Endothelial cell of umbilical vein (primary cell): ENCODE measurements at regions not wholly inside any gene's neighbourhood (a gene's known extent, or its start where the extent isn't known, plus 50 kb on each side); places are given as distances from the start of the nearest gene placed in this dataset.

ENCODE experiments used
- BruUV-seq: library from RNA; stranded (reverse); fragments of 400-500 nt; replicated peaks from 2 replicates; lab custom pipeline; 2021; lab: Mats Ljungman, UMichigan
- CTCF ChIA-PET: fragments of 300-600, 350-600 bp; sonication (Branson Sonifier 250); formaldehyde crosslinking; loops from one replicate; lab custom pipeline; 2021; ENCODE audit warnings: antibody characterized with exemption, inconsistent platforms; lab: Charles Lee
- POLR2A ChIA-PET: fragments of 300-600, 350-600 bp; sonication (Branson Sonifier 250); formaldehyde crosslinking; loops from one replicate; lab custom pipeline; 2021; ENCODE audit warnings: antibody characterized with exemption, inconsistent platforms; lab: Charles Lee
- DNase-seq: peaks from one replicate; pipeline ENCODE4 v3.0.0-alpha.2; 2011; ENCODE audit warnings: low read depth, low spot score
- FAIRE-seq: peaks from 2 replicates; lab custom pipeline; 2011; peaks lifted over from hg19 to GRCh38; lab: Jason Lieb, UNC
- H2AFZ ChIP-seq: 2 replicates; pipeline ENCODE4 v1.6.0; 2012; ENCODE audit warnings: low read depth, low read length, control low read depth, inconsistent platforms
- H3K27ac ChIP-seq: 2 replicates; pipeline ENCODE4 v1.5.1; 2011; ENCODE audit warnings: low read depth, mild to moderate bottlenecking, control low read depth, low read length, moderate library complexity; ENCODE audit not compliant: insufficient read depth
- H3K27me3 ChIP-seq, 2 experiments: 2 replicates each; pipeline versions ENCODE4 v1.6.0 to v1.6.1; 2011; ENCODE audit warnings: low read length in 2 of 2, mixed read lengths in 1 of 2; ENCODE audit not compliant: control insufficient read depth in 2 of 2, insufficient read depth in 2 of 2
- H3K36me3 ChIP-seq, 2 experiments: 2 replicates in 1 of 2; 3 replicates in 1 of 2; pipeline ENCODE4 v1.5.1; 2011; ENCODE audit warnings: low read length in 2 of 2, mild to moderate bottlenecking in 1 of 2, moderate library complexity in 1 of 2; ENCODE audit not compliant: control insufficient read depth in 2 of 2, insufficient read depth in 2 of 2; ENCODE audit errors: extremely low read depth in 1 of 2
- H3K4me1 ChIP-seq: 3 replicates; pipeline ENCODE4 v1.5.1; 2011; ENCODE audit warnings: mild to moderate bottlenecking, low read length; ENCODE audit not compliant: control insufficient read depth, insufficient read depth; ENCODE audit errors: extremely low read depth
- H3K4me2 ChIP-seq: 2 replicates; pipeline ENCODE4 v1.6.1; 2011; ENCODE audit warnings: low read length, control low read depth, mixed read lengths; ENCODE audit not compliant: insufficient read depth
- H3K4me3 ChIP-seq, 3 experiments: fragments of 200-600 bp in 1 of 3; sonication (generic), shearing (Covaris generic) in 1 of 3; replicated peaks in 1 of 3; 2 replicates each; pipeline ENCODE4 v1.5.1; 2011 to 2016; ENCODE audit warnings: control low read depth in 3 of 3, low read length in 3 of 3, mild to moderate bottlenecking in 2 of 3, inconsistent platforms in 1 of 3, low read depth in 1 of 3, moderate library complexity in 1 of 3; ENCODE audit not compliant: insufficient read depth in 1 of 3
- H3K79me2 ChIP-seq: 2 replicates; pipeline ENCODE4 v1.6.0; 2012; ENCODE audit warnings: low read length, inconsistent platforms; ENCODE audit not compliant: control insufficient read depth, insufficient read depth
- H3K9ac ChIP-seq: replicated peaks from 2 replicates; pipeline ENCODE3; 2011; ENCODE audit warnings: low read length, control low read depth; ENCODE audit not compliant: insufficient read depth; ENCODE audit errors: extremely low read depth
- H3K9me1 ChIP-seq: replicated peaks from 3 replicates; pipeline ENCODE4 v1.6.0; 2011; ENCODE audit warnings: mild to moderate bottlenecking, low read length; ENCODE audit not compliant: control insufficient read depth, insufficient read depth; ENCODE audit errors: extremely low read depth
- H3K9me3 ChIP-seq: replicated peaks from 2 replicates; pipeline ENCODE4 v1.5.1; 2012; ENCODE audit warnings: low read length, inconsistent platforms; ENCODE audit not compliant: control insufficient read depth, insufficient read depth
- H4K20me1 ChIP-seq: replicated peaks from 2 replicates; pipeline ENCODE3; 2011; ENCODE audit warnings: mild to moderate bottlenecking, low read length; ENCODE audit not compliant: control insufficient read depth, insufficient read depth; ENCODE audit errors: extremely low read depth
- CTCF ChIP-seq, 2 donors: IDR thresholded peaks; 1 replicate in 1 of 2; 2 replicates in 1 of 2; pipeline ENCODE4 v1.5.1; 2011; ENCODE audit warnings: low read length in 2 of 2, mild to moderate bottlenecking in 2 of 2, moderate library complexity in 2 of 2, control low read depth in 1 of 2, inconsistent platforms in 1 of 2, low read depth in 1 of 2; ENCODE audit not compliant: insufficient read depth in 1 of 2; ENCODE audit errors: extremely low read depth in 1 of 2
- EZH2 ChIP-seq: IDR thresholded peaks from 2 replicates; pipeline ENCODE4 v1.6.1; 2012; ENCODE audit warnings: borderline replicate concordance, low read depth, mild to moderate bottlenecking, moderate library complexity, low read length, inconsistent platforms; ENCODE audit not compliant: severe bottlenecking
- FOS ChIP-seq: IDR thresholded peaks from 2 replicates; pipeline ENCODE4 v1.6.1; 2011; ENCODE audit warnings: mild to moderate bottlenecking, low read length, moderate library complexity, borderline replicate concordance; ENCODE audit not compliant: insufficient read depth
- GATA2 ChIP-seq: IDR thresholded peaks from 2 replicates; pipeline ENCODE4 v1.7.0; 2011; ENCODE audit warnings: low read depth, mild to moderate bottlenecking, moderate library complexity, mixed read lengths, low read length; ENCODE audit not compliant: insufficient read length, insufficient read depth
- JUN ChIP-seq: IDR thresholded peaks from 2 replicates; pipeline ENCODE4 v1.6.1; 2011; ENCODE audit warnings: borderline replicate concordance, low read depth; ENCODE audit not compliant: insufficient read length, insufficient read depth
- MAX ChIP-seq: IDR thresholded peaks from 2 replicates; pipeline ENCODE4 v1.6.1; 2011; ENCODE audit not compliant: insufficient read depth, insufficient read length
- MYC ChIP-seq: IDR thresholded peaks from one replicate; pipeline ENCODE4 v1.6.1; 2011; ENCODE audit warnings: mild to moderate bottlenecking, low read depth, low read length
- POLR2A ChIP-seq: IDR thresholded peaks from 2 replicates; pipeline ENCODE4 v1.6.1; 2012; ENCODE audit warnings: low read depth, mild to moderate bottlenecking, control low read depth, low read length
- POLR2AphosphoS5 ChIP-seq: IDR thresholded peaks from 2 replicates; pipeline ENCODE4 v1.6.1; 2012; ENCODE audit warnings: low read depth, mild to moderate bottlenecking, control low read depth, low read length, moderate library complexity; ENCODE audit not compliant: insufficient read depth
- dilution Hi-C: fragments of 300-500 bp; cut with MboI; formaldehyde crosslinking; loops from one replicate; pipeline ENCODE4 v1.15.0; 2019; ENCODE audit warnings: low sequenced_read_pairs; ENCODE audit not compliant: extremely low pct_ligation_motif_present
- intact Hi-C: fragments of 100-400 bp; cut with micrococcal nuclease; formaldehyde crosslinking; loops from one replicate; pipeline ENCODE4 v1.10.0; 2022

- dilution Hi-C loops, result no loop called here
- intact Hi-C loops, result no loop called here
- BruUV-seq, result no TSS peak
- Histone ChIP-seq H3K4me1 (no peaks in the 10 kb centered on the region), H3K27ac (no peak overlapping the region), H3K9ac (no peak overlapping the region), H4K20me1 (no peaks in the 10 kb centered on the region), H3K4me2 (no peak overlapping the region), H3K36me3 (no peaks in the 10 kb centered on the region), H3K79me2 (no peaks in the 10 kb centered on the region), H3K27me3 (peaks cover 0 to 3% of the 10 kb centered on the region in 2 experiments), H2AFZ (no peak overlapping the region), H3K9me1 (no peaks in the 10 kb centered on the region), H3K4me3 (no peak overlapping the region), H3K9me3 (no peaks in the 10 kb centered on the region)
- TF ChIP-seq GATA2 (no peak), CTCF (IDR thresholded peaks at IDR 0.05; ENCODE audit: extremely low read depth in 1 of 2, insufficient read depth in 1 of 2, low read depth in 1 of 2, low read length in 2 of 2) (no peak), EZH2 (no peak), FOS (no peak), JUN (no peak), POLR2A (no peak), MAX (no peak), MYC (no peak), POLR2AphosphoS5 (no peak)
- CTCF ChIA-PET, result interaction anchor here (1.2 kb wide), 1 partner anchor 96 kb away, joined by 3 read pairs; no protein-coding TSS in a partner anchor
- no peak for FAIRE-seq
- no peak for DNase-seq
- POLR2A ChIA-PET, result no interaction called here
Observed at GRCh38 chr12:113521708-113522107, 50.0 kb upstream of the LHX5 start.
